ENCODE measurements at regions not wholly inside any gene's neighbourhood (a gene's known extent, or its start where the extent isn't known, plus 50 kb on each side); places are given as distances from the start of the nearest gene placed in this dataset.

DNA sequence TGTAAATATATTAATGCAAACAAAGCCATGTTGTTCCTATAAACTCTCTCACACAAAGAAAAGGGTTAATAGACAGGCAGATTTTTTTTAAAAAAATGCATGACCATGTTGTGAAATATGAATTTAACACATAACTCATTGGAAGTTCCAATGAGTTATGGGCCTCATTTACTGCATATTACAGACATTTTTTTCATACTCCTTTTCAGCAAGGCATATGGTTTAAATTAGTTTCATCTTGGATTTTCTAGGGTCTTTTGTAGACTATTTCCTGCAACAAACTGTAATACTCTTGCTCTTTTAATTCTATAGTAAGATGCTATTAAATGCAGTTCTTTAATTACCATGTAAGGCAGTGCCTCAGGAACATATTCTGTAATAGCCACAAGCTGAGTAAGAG is 323.1 kb downstream of the GBA3 start:
- no TSS peak for BruUV-seq (replicated peaks)
- no peak for DNase-seq (ENCODE audit: extremely low read depth in 1 of 4, low spot score in 3 of 4)
- no peak for ATAC-seq
- Histone ChIP-seq H3K9ac (ENCODE audit: insufficient read depth in 1 of 2, low read depth in 2 of 2, low read length in 2 of 2) (no peak overlapping the region), H3K27me3 (ENCODE audit: control insufficient read depth in 2 of 2, insufficient read depth in 2 of 2, low read length in 2 of 2) (no peaks in the 10 kb centered on the region), H3K27ac (ENCODE audit: extremely low read depth, low read depth, low read length) (no peak overlapping the region), H3K4me3 (no peak overlapping the region), H4K20me1 (replicated peaks; ENCODE audit: control insufficient read depth, insufficient read depth, low read length) (no peaks in the 10 kb centered on the region), H3K4me1 (replicated peaks in 1 of 2; ENCODE audit: control insufficient read depth in 2 of 2, insufficient read depth in 2 of 2, low read length in 2 of 2) (no peaks in the 10 kb centered on the region), H3K79me2 (ENCODE audit: control insufficient read depth, insufficient read depth, low read length) (peaks cover 25% of the 10 kb centered on the region), H3K4me2 (ENCODE audit: insufficient read depth, low read length) (no peak overlapping the region), H3K9me3 (replicated peaks; ENCODE audit: control insufficient read depth, insufficient read depth, low read depth, low read length) (no peaks in the 10 kb centered on the region), H2AFZ (ENCODE audit: low read depth, low read length) (no peak overlapping the region), H3K36me3 (ENCODE audit: control insufficient read depth, insufficient read depth, low read length) (peaks cover 6% of the 10 kb centered on the region; the same call in 1 of the 3 replicates), H3K9me1 (ENCODE audit: control insufficient read depth, insufficient read depth, low read length) (no peaks in the 10 kb centered on the region)
- ChIA-PET POLR2A (no interaction called here), CTCF (ENCODE audit: low intra/inter-chr PET ratio) (no interaction called here)
- in situ Hi-C loops (cut with MboI): no loop called here
- FAIRE-seq: no peak
- TF ChIP-seq TAF15 (IDR thresholded peaks at IDR 0.05; ENCODE audit: low read depth, low read length) (no peak), FOXP1 (CRISPR knock-in tag; IDR thresholded peaks at IDR 0.05) (no peak), ZNF778 (CRISPR knock-in tag; IDR thresholded peaks at IDR 0.05) (no peak), HNRNPL (IDR thresholded peaks at IDR 0.05; ENCODE audit: low read depth, low read length) (no peak)
- TF ChIP-seq, protein P1, sequence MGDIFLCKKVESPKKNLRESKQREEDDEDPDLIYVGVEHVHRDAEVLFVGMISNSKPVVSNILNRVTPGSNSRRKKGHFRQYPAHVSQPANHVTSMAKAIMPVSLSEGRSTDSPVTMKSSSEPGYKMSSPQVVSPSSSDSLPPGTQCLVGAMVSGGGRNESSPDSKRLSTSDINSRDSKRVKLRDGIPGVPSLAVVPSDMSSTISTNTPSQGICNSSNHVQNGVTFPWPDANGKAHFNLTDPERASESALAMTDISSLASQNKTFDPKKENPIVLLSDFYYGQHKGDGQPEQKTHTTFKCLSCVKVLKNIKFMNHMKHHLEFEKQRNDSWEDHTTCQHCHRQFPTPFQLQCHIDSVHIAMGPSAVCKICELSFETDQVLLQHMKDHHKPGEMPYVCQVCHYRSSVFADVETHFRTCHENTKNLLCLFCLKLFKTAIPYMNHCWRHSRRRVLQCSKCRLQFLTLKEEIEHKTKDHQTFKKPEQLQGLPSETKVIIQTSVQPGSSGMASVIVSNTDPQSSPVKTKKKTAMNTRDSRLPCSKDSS (IDR thresholded peaks at IDR 0.05; ENCODE audit: low read depth, partially characterized antibody): no peak
- intact Hi-C loops (cut with micrococcal nuclease): no loop called here

DNA sequence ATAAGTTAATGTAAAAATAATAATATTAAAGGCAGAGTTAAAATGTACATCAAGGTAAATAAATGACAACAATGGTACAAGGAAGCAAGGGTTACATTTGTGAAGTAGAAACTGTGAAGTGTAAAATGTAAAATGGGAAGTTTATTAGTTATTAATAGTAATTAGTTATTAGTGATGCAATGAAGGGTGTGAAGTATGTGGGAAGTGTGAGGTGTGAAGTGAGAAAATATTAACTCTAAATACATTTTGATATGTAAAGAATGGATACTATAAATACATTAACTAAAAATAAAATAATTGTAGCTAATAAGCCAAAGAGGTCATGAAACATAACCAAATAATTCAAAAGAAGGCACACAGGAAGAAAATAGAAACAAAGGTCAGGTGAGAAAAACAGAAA is 316.4 kb downstream of the GBA3 start:
- in situ Hi-C loops (cut with MboI) (no loop called here), intact Hi-C loops (cut with micrococcal nuclease) (no loop called here)
- no peaks in the 10 kb centered on the region for H4K20me1 ChIP-seq (replicated peaks; ENCODE audit: control insufficient read depth, insufficient read depth, low read length)
- TF ChIP-seq DACH1 (IDR thresholded peaks at IDR 0.05; ENCODE audit: partially characterized antibody) (peak; percentile 60), PHF20 (IDR thresholded peaks at IDR 0.05; ENCODE audit: partially characterized antibody) (no peak), RBM17 (IDR thresholded peaks at IDR 0.05; ENCODE audit: borderline replicate concordance, low read depth, low read length) (no peak), ESRRB (CRISPR knock-in tag; IDR thresholded peaks at IDR 0.05; ENCODE audit: borderline replicate concordance) (no peak), GATA2 (CRISPR knock-in tag; IDR thresholded peaks at IDR 0.05) (no peak), ZBED1 (IDR thresholded peaks at IDR 0.05) (no peak), KLF1 (tag; IDR thresholded peaks at IDR 0.05) (no peak)
- no peak overlapping the region for H3K27ac ChIP-seq (ENCODE audit: extremely low read depth, low read depth, low read length)
- H3K36me3 ChIP-seq (ENCODE audit: control insufficient read depth, insufficient read depth, low read length): peaks cover 36% of the 10 kb centered on the region; the same call in 2 of the 3 replicates
- no peaks in the 10 kb centered on the region for H3K27me3 ChIP-seq (ENCODE audit: control insufficient read depth in 2 of 2, insufficient read depth in 2 of 2, low read length in 2 of 2)
- FAIRE-seq (no peak), DNase-seq (ENCODE audit: extremely low read depth in 1 of 4, low spot score in 3 of 4) (no peak), ATAC-seq (no peak)
- H3K4me1 ChIP-seq (replicated peaks in 1 of 2; ENCODE audit: control insufficient read depth in 2 of 2, insufficient read depth in 2 of 2, low read length in 2 of 2): no peaks in the 10 kb centered on the region
- no peaks in the 10 kb centered on the region for H3K9me1 ChIP-seq (ENCODE audit: control insufficient read depth, insufficient read depth, low read length)
- H3K9me3 ChIP-seq (replicated peaks; ENCODE audit: control insufficient read depth, insufficient read depth, low read depth, low read length): no peaks in the 10 kb centered on the region
- no peak overlapping the region for H3K9ac ChIP-seq (ENCODE audit: insufficient read depth in 1 of 2, low read depth in 2 of 2, low read length in 2 of 2)
- H3K4me3 ChIP-seq: no peak overlapping the region
- BruUV-seq (replicated peaks): no TSS peak
- POLR2A ChIA-PET: no interaction called here
- H2AFZ ChIP-seq (ENCODE audit: low read depth, low read length): no peak overlapping the region
- H3K4me2 ChIP-seq (ENCODE audit: insufficient read depth, low read length): no peak overlapping the region
- peaks cover 31% of the 10 kb centered on the region; the same call in 2 of the 3 replicates for H3K79me2 ChIP-seq (ENCODE audit: control insufficient read depth, insufficient read depth, low read length)
- CTCF ChIA-PET (ENCODE audit: low intra/inter-chr PET ratio): no interaction called here

All from K562 (cell line).